RWPE2 (cell line): ENCODE measurements at regions not wholly inside any gene's neighbourhood (a gene's known extent, or its start where the extent isn't known, plus 50 kb on each side); places are given as distances from the start of the nearest gene placed in this dataset.

Experiments
- ATAC-seq: fragments of 200-7000 bp; cut with Tn5 transposase; 3 replicates; pipeline ENCODE4 v1.9.1; 2021; ENCODE audit warnings: low read depth
- DNase-seq: peaks from one replicate; pipeline ENCODE4 v3.0.0-alpha.2; 2020; ENCODE audit warnings: low spot score
- H3K27ac ChIP-seq: fragments of 450-650 bp; 2 replicates; pipeline ENCODE4 v1.5.1; 2017; ENCODE audit warnings: mild to moderate bottlenecking; ENCODE audit not compliant: poor library complexity, severe bottlenecking
- H3K27me3 ChIP-seq: fragments of 250-450 bp; sonication (Bioruptor Pico); 2 replicates; pipeline ENCODE4 v1.5.1; 2021; ENCODE audit warnings: mild to moderate bottlenecking, moderate library complexity; ENCODE audit not compliant: insufficient read depth, poor library complexity, severe bottlenecking
- H3K36me3 ChIP-seq: fragments of 250-450 bp; sonication (Bioruptor Pico); 2 replicates; pipeline ENCODE4 v1.5.1; 2020; ENCODE audit warnings: low read depth, mild to moderate bottlenecking, moderate library complexity
- H3K4me1 ChIP-seq: fragments of 250-450 bp; sonication (Bioruptor Pico); 2 replicates; pipeline ENCODE4 v1.5.1; 2021; ENCODE audit warnings: mild to moderate bottlenecking, moderate library complexity; ENCODE audit not compliant: insufficient read depth, poor library complexity, severe bottlenecking
- H3K4me3 ChIP-seq: fragments of 250-450 bp; sonication (Bioruptor Pico); 2 replicates; pipeline ENCODE4 v1.5.1; 2021; ENCODE audit warnings: mild to moderate bottlenecking, moderate library complexity; ENCODE audit not compliant: severe bottlenecking
- H3K9me3 ChIP-seq: fragments of 250-450 bp; sonication (Bioruptor Pico); 2 replicates; pipeline ENCODE4 v1.5.1; 2021; ENCODE audit warnings: mild to moderate bottlenecking, moderate library complexity; ENCODE audit not compliant: severe bottlenecking
- CTCF ChIP-seq: fragments of 450-650 bp; IDR thresholded peaks from one replicate; pipeline ENCODE4 v1.5.1; 2017; ENCODE audit warnings: mild to moderate bottlenecking, moderate library complexity; ENCODE audit not compliant: poor library complexity, severe bottlenecking

GRCh38 chr5:39825301-39825700, 400.5 kb upstream of the DAB2 start:
- no peak for DNase-seq
- Histone ChIP-seq H3K27ac (no peak overlapping the region), H3K27me3 (no peaks in the 10 kb centered on the region), H3K36me3 (no peaks in the 10 kb centered on the region), H3K4me1 (no peaks in the 10 kb centered on the region), H3K4me3 (no peak overlapping the region), H3K9me3 (no peaks in the 10 kb centered on the region)
- ATAC-seq: no peak
- TF ChIP-seq CTCF: no peak

GRCh38 chr5:39822020-39822419, 397.2 kb upstream of the DAB2 start:
- H3K27me3 ChIP-seq: no peaks in the 10 kb centered on the region
- H3K27ac ChIP-seq: no peak overlapping the region
- no peaks in the 10 kb centered on the region for H3K4me1 ChIP-seq
- no peaks in the 10 kb centered on the region for H3K9me3 ChIP-seq
- ATAC-seq: no peak
- H3K4me3 ChIP-seq: no peak overlapping the region
- no peaks in the 10 kb centered on the region for H3K36me3 ChIP-seq
- no peak for DNase-seq
- no peak for TF ChIP-seq CTCF

GRCh38 chr5:39816866-39817265, 392.1 kb upstream of the DAB2 start:
- DNase-seq (no peak), ATAC-seq (no peak)
- no peaks in the 10 kb centered on the region for H3K36me3 ChIP-seq
- no peak overlapping the region for H3K4me3 ChIP-seq
- no peak overlapping the region for H3K27ac ChIP-seq
- no peaks in the 10 kb centered on the region for H3K27me3 ChIP-seq
- no peaks in the 10 kb centered on the region for H3K4me1 ChIP-seq
- no peak for TF ChIP-seq CTCF
- H3K9me3 ChIP-seq: no peaks in the 10 kb centered on the region

- no peaks in the 10 kb centered on the region for H3K4me1 ChIP-seq
- peaks cover under 1% of the 10 kb centered on the region for H3K27me3 ChIP-seq
- TF ChIP-seq CTCF: no peak
- H3K4me3 ChIP-seq: no peak overlapping the region
- H3K27ac ChIP-seq: no peak overlapping the region
- DNase-seq (no peak), ATAC-seq (no peak)
- H3K36me3 ChIP-seq: no peaks in the 10 kb centered on the region
- H3K9me3 ChIP-seq: no peaks in the 10 kb centered on the region
Measured at GRCh38 chr5:39816156-39816845, 391.5 kb upstream of the DAB2 start.

- ATAC-seq (no peak), DNase-seq (no peak)
- no peak overlapping the region for H3K27ac ChIP-seq
- TF ChIP-seq CTCF: no peak
- no peaks in the 10 kb centered on the region for H3K36me3 ChIP-seq
- H3K4me1 ChIP-seq: no peaks in the 10 kb centered on the region
- H3K4me3 ChIP-seq: no peak overlapping the region
- H3K27me3 ChIP-seq: peaks cover 5% of the 10 kb centered on the region
- no peaks in the 10 kb centered on the region for H3K9me3 ChIP-seq
Measured at GRCh38 chr5:39815711-39816110, 390.9 kb upstream of the DAB2 start.
